A673 (cell line): ENCODE measurements at regions not wholly inside any gene's neighbourhood (a gene's known extent, or its start where the extent isn't known, plus 50 kb on each side); places are given as distances from the start of the nearest gene placed in this dataset.

ENCODE experiments used
- BruUV-seq: library from RNA; stranded (reverse); fragments of 400-500 nt; replicated peaks from 2 replicates; lab custom pipeline; 2021; lab: Mats Ljungman, UMichigan
- CTCF ChIA-PET: fragments of 300-600 bp; sonication (Branson Sonifier 250); formaldehyde crosslinking; loops from one replicate; lab custom pipeline; 2022; ENCODE audit warnings: antibody characterized with exemption; lab: Charles Lee
- POLR2A ChIA-PET: fragments of 300-600 bp; sonication (Branson Sonifier 250); formaldehyde crosslinking; loops from one replicate; lab custom pipeline; 2022; ENCODE audit warnings: antibody characterized with exemption; ENCODE audit not compliant: low non-redundant PET; lab: Charles Lee
- DNase-seq: peaks from one replicate; pipeline ENCODE4 v3.0.0-alpha.2; 2015; ENCODE audit warnings: low spot score
- H3K27ac ChIP-seq: fragments of 200-600 bp; sonication (generic); 2 replicates; pipeline ENCODE4 v1.5.1; 2016; ENCODE audit warnings: mixed run types, low read depth, mild to moderate bottlenecking, mixed read lengths, antibody characterized with exemption, low read length; ENCODE audit not compliant: poor library complexity, severe bottlenecking
- H3K27me3 ChIP-seq: fragments of 200-600 bp; sonication (generic); replicated peaks from 2 replicates; pipeline ENCODE4 v1.6.1; 2017; ENCODE audit warnings: mixed run types, low read depth, mild to moderate bottlenecking, mixed read lengths, antibody characterized with exemption, low read length; ENCODE audit not compliant: insufficient read depth, poor library complexity
- H3K36me3 ChIP-seq: fragments of 200-600 bp; sonication (generic); 2 replicates; pipeline ENCODE4 v1.6.1; 2016; ENCODE audit warnings: mixed run types, mild to moderate bottlenecking, mixed read lengths, antibody characterized with exemption, low read length; ENCODE audit not compliant: insufficient read depth, poor library complexity, severe bottlenecking
- H3K4me1 ChIP-seq: fragments of 200-600 bp; sonication (generic); 2 replicates; pipeline ENCODE4 v1.6.1; 2017; ENCODE audit warnings: mixed run types, mild to moderate bottlenecking, mixed read lengths, antibody characterized with exemption, low read length; ENCODE audit not compliant: insufficient read depth, poor library complexity, severe bottlenecking
- H3K4me3 ChIP-seq: fragments of 200-600 bp; sonication (generic); 2 replicates; pipeline ENCODE4 v1.5.1; 2016; ENCODE audit warnings: low read depth, mixed run types, mild to moderate bottlenecking, mixed read lengths, low read length; ENCODE audit not compliant: poor library complexity, severe bottlenecking
- H3K9me3 ChIP-seq: fragments of 200-600 bp; sonication (generic); 2 replicates; pipeline ENCODE4 v1.6.1; 2016; ENCODE audit warnings: mixed run types, low read depth, mild to moderate bottlenecking, mixed read lengths, antibody characterized with exemption, low read length; ENCODE audit not compliant: poor library complexity, severe bottlenecking
- CTCF ChIP-seq: fragments of 300-800, 200-600 bp; sonication (generic); conservative IDR thresholded peaks from 2 replicates; pipeline ENCODE4 v1.5.1; 2017; ENCODE audit warnings: low read depth, mild to moderate bottlenecking, antibody characterized with exemption, low read length, moderate library complexity, mixed read lengths
- EZH2 ChIP-seq: fragments of 200-600 bp; sonication (generic); IDR thresholded peaks from 2 replicates; pipeline ENCODE4 v1.6.1; 2017; ENCODE audit warnings: borderline replicate concordance, low read depth, mild to moderate bottlenecking, mixed read lengths, antibody characterized with exemption, low read length; ENCODE audit not compliant: poor library complexity, severe bottlenecking
- intact Hi-C: fragments of 100-400 bp; cut with micrococcal nuclease; formaldehyde crosslinking; loops from one replicate; pipeline ENCODE4 v1.10.0; 2022; ENCODE audit not compliant: unreplicated experiment

GRCh38 chr20:24718277-24718676, 230.8 kb upstream of the CST7 start:
- Histone ChIP-seq H3K9me3 (peaks cover 6% of the 10 kb centered on the region), H3K27ac (no peak overlapping the region), H3K4me3 (no peak overlapping the region), H3K4me1 (peaks cover 13% of the 10 kb centered on the region), H3K27me3 (no peaks in the 10 kb centered on the region), H3K36me3 (no peaks in the 10 kb centered on the region)
- ChIA-PET CTCF (no interaction called here), POLR2A (no interaction called here)
- intact Hi-C loops = no loop called here
- TF ChIP-seq CTCF (no peak), EZH2 (no peak)
- no TSS peak for BruUV-seq
- DNase-seq = no peak

- no peak overlapping the region for H3K4me3 ChIP-seq
- H3K27me3 ChIP-seq = no peaks in the 10 kb centered on the region
- no peak for DNase-seq
- ChIA-PET POLR2A (no interaction called here), CTCF (no interaction called here)
- H3K9me3 ChIP-seq = peaks cover 3% of the 10 kb centered on the region
- intact Hi-C loops = no loop called here
- H3K4me1 ChIP-seq = peaks cover 13% of the 10 kb centered on the region
- no peaks in the 10 kb centered on the region for H3K36me3 ChIP-seq
- TF ChIP-seq EZH2 (no peak), CTCF (no peak)
- BruUV-seq = no TSS peak
- no peak overlapping the region for H3K27ac ChIP-seq
These were observed 230.4 kb upstream of the CST7 start for GRCh38 chr20:24718696-24719095.

- no peak overlapping the region for H3K4me3 ChIP-seq
- ChIA-PET POLR2A (no interaction called here), CTCF (no interaction called here)
- no peaks in the 10 kb centered on the region for H3K9me3 ChIP-seq
- H3K27me3 ChIP-seq = no peaks in the 10 kb centered on the region
- H3K4me1 ChIP-seq = peaks cover 13% of the 10 kb centered on the region
- H3K27ac ChIP-seq = no peak overlapping the region
- BruUV-seq = no TSS peak
- no peak for DNase-seq
- no peaks in the 10 kb centered on the region for H3K36me3 ChIP-seq
- TF ChIP-seq EZH2 (no peak), CTCF (no peak)
- intact Hi-C loops = no loop called here
These were observed 228.1 kb upstream of the CST7 start for GRCh38 chr20:24720957-24721356.
